Lung (tissue), 11 donors: ENCODE measurements at regions not wholly inside any gene's neighbourhood (a gene's known extent, or its start where the extent isn't known, plus 50 kb on each side); places are given as distances from the start of the nearest gene placed in this dataset.

Experiments used
- ATAC-seq: fragments of 200-7000 bp; cut with Tn5 transposase; one replicate; pipeline ENCODE4 v1.9.1; 2020; ENCODE audit warnings: moderate number of reproducible peaks; ENCODE audit not compliant: insufficient read depth, low FRiP score
- DNase-seq, 3 donors: peaks; one replicate each; pipeline ENCODE4 v3.0.0-alpha.2; 2013 to 2017
- H3K27ac ChIP-seq, 2 donors: one replicate each; pipeline ENCODE4 v1.5.1; 2013; ENCODE audit warnings: mild to moderate bottlenecking in 2 of 2, moderate library complexity in 2 of 2, control low read depth in 1 of 2, inconsistent platforms in 1 of 2, low read depth in 1 of 2, low read length in 1 of 2
- H3K27me3 ChIP-seq, 3 donors: one replicate each; pipeline ENCODE4 v1.5.1; 2013; ENCODE audit warnings: low read length in 2 of 3; ENCODE audit not compliant: control insufficient read depth in 3 of 3, insufficient read depth in 3 of 3
- H3K36me3 ChIP-seq, 4 donors: one replicate each; pipeline ENCODE4 v1.5.1; 2013; ENCODE audit warnings: low read length in 4 of 4, mild to moderate bottlenecking in 1 of 4, moderate library complexity in 1 of 4; ENCODE audit not compliant: control insufficient read depth in 4 of 4, insufficient read depth in 4 of 4
- H3K4me1 ChIP-seq, 5 donors: one replicate each; pipeline ENCODE4 v1.5.1; 2013; ENCODE audit warnings: low read length in 5 of 5, mild to moderate bottlenecking in 2 of 5, moderate library complexity in 1 of 5; ENCODE audit not compliant: control insufficient read depth in 5 of 5, insufficient read depth in 5 of 5
- H3K4me3 ChIP-seq: one replicate; pipeline ENCODE4 v1.5.1; 2013; ENCODE audit warnings: mild to moderate bottlenecking, control low read depth, moderate library complexity
- H3K9ac ChIP-seq, 2 donors: one replicate each; pipeline ENCODE4 v1.5.1; 2013; ENCODE audit warnings: low read length in 2 of 2, control low read depth in 1 of 2; ENCODE audit not compliant: insufficient read depth in 1 of 2
- H3K9me3 ChIP-seq, 4 donors: one replicate each; pipeline ENCODE4 v1.5.1; 2013; ENCODE audit warnings: low read length in 3 of 4, mild to moderate bottlenecking in 1 of 4, moderate library complexity in 1 of 4; ENCODE audit not compliant: control insufficient read depth in 4 of 4, insufficient read depth in 3 of 4
- CTCF ChIP-seq: IDR thresholded peaks from 2 replicates; pipeline ENCODE4 v1.5.1; 2012; ENCODE audit warnings: mild to moderate bottlenecking; ENCODE audit errors: control extremely low read depth, extremely low read depth
- WGBS, 2 donors: extraction: QIAGEN DNeasy Blood & Tissue Kit; methylation state at CpG; one replicate each; pipeline ENCODE4 v1.1.7; 2013; 5-methylcytosine and 5-hydroxymethylcytosine counted together
- donor health status: control.
- donor health status: control.
- donor health status: Bipolar disorder and iron deficiency.
- donor health status: healthy.
- donor health status: DM: yes; HTN: yes; CAD: no.

DNA sequence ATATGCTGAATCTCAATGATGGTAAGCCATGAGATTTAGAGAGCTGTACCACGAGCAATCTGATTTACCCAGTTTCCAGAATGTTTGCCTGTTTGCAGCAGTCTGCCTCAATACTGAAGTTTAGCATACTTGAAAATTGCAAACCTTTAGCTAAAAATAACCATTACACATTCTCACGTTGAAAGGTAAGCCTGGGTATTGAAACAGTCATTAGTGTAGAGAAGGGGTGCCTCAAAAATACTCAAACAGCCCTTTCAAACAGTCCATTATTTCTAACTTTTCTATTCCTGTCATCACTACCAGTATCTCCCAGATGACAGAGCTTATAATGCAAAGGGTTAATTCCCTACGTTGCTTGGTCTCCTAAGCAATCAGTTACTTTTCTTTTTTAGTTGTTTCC lies 111.8 kb upstream of the MBNL1 start:
- Histone ChIP-seq H3K27me3 (no peaks in the 10 kb centered on the region), H3K36me3 (no peaks in the 10 kb centered on the region), H3K9me3 (no peaks in the 10 kb centered on the region), H3K27ac (no peak overlapping the region), H3K4me1 (peaks cover 0 to 2% (median 0%) of the 10 kb centered on the region in 5 donors), H3K4me3 (no peak overlapping the region), H3K9ac (no peak overlapping the region)
- no peak for DNase-seq
- no peak for ATAC-seq
- 71 to 75% methylated on average over 3 of the region's 3 CpGs for WGBS, 2 donors
- no peak for TF ChIP-seq CTCF

GRCh38 chr3:152157337-152157736 lies 111.4 kb upstream of the MBNL1 start:
- no peak overlapping the region for H3K4me3 ChIP-seq
- H3K4me1 ChIP-seq = peaks cover 0 to 2% (median 0%) of the 10 kb centered on the region in 5 donors
- ATAC-seq (no peak), DNase-seq (no peak)
- no peak for TF ChIP-seq CTCF
- no peak overlapping the region for H3K9ac ChIP-seq
- no peak overlapping the region for H3K27ac ChIP-seq
- no peaks in the 10 kb centered on the region for H3K9me3 ChIP-seq
- no peaks in the 10 kb centered on the region for H3K36me3 ChIP-seq
- H3K27me3 ChIP-seq = no peaks in the 10 kb centered on the region

GRCh38 chr3:152159328-152159727 lies 109.4 kb upstream of the MBNL1 start:
- Histone ChIP-seq H3K9ac (no peak overlapping the region), H3K27me3 (no peaks in the 10 kb centered on the region), H3K4me1 (no peaks in the 10 kb centered on the region), H3K27ac (no peak overlapping the region), H3K36me3 (no peaks in the 10 kb centered on the region), H3K9me3 (no peaks in the 10 kb centered on the region), H3K4me3 (no peak overlapping the region)
- WGBS, 2 donors = 70 to 83% methylated on average over 4 of the region's 4 CpGs
- DNase-seq (no peak), ATAC-seq (no peak)
- TF ChIP-seq CTCF = no peak

GRCh38 chr3:152160350-152161011 lies 108.2 kb upstream of the MBNL1 start:
- TF ChIP-seq CTCF = no peak
- 71 to 88% methylated on average over 5 of the region's 5 CpGs for WGBS, 2 donors
- H3K36me3 ChIP-seq = no peaks in the 10 kb centered on the region
- no peaks in the 10 kb centered on the region for H3K9me3 ChIP-seq
- ATAC-seq (no peak), DNase-seq (no peak)
- no peak overlapping the region for H3K27ac ChIP-seq
- no peaks in the 10 kb centered on the region for H3K27me3 ChIP-seq
- H3K9ac ChIP-seq = no peak overlapping the region
- H3K4me3 ChIP-seq = no peak overlapping the region
- no peaks in the 10 kb centered on the region for H3K4me1 ChIP-seq
